Activated CD4-positive, alpha-beta T cell treated with anti-CD3 and anti-CD28 coated beads for 36 hours (primary cell): ENCODE measurements at regions not wholly inside any gene's neighbourhood (a gene's known extent, or its start where the extent isn't known, plus 50 kb on each side); places are given as distances from the start of the nearest gene placed in this dataset.

Experiments used
- ATAC-seq: fragments of 200-7000 bp; cut with Tn5 transposase; one replicate; pipeline ENCODE4 v1.10.0; 2021; ENCODE audit warnings: mild to moderate bottlenecking, moderate library complexity
- CTCF ChIA-PET: fragments of 350-600 bp; sonication (Branson Sonifier 250); formaldehyde crosslinking; loops from one replicate; lab custom pipeline; 2021; ENCODE audit warnings: antibody characterized with exemption; lab: Charles Lee
- POLR2A ChIA-PET: fragments of 350-600 bp; sonication (Branson Sonifier 250); formaldehyde crosslinking; loops from one replicate; lab custom pipeline; 2021; ENCODE audit warnings: antibody characterized with exemption, inconsistent platforms; lab: Charles Lee
- DNase-seq: peaks from one replicate; pipeline ENCODE4 v3.0.0-alpha.2; 2020
- H3K27ac Mint-ChIP-seq: one replicate; pipeline ENCODE4 v1.8.0; 2021; ENCODE audit warnings: mixed read lengths
- H3K27me3 Mint-ChIP-seq: one replicate; pipeline ENCODE4 v1.8.0; 2021; ENCODE audit warnings: mixed read lengths
- H3K36me3 Mint-ChIP-seq: one replicate; pipeline ENCODE4 v1.8.0; 2021; ENCODE audit warnings: low read depth, mixed read lengths
- H3K4me1 Mint-ChIP-seq: one replicate; pipeline ENCODE4 v1.8.0; 2021; ENCODE audit warnings: mixed read lengths
- H3K4me3 Mint-ChIP-seq: one replicate; pipeline ENCODE4 v1.8.0; 2021; ENCODE audit warnings: mild to moderate bottlenecking, moderate library complexity, mixed read lengths
- H3K9me3 Mint-ChIP-seq: one replicate; pipeline ENCODE4 v1.8.0; 2021; ENCODE audit warnings: low read depth, mixed read lengths
- intact Hi-C, 2 experiments: fragments of 100-400 bp; cut with DNase I in 1 of 2; cut with micrococcal nuclease in 1 of 2; formaldehyde crosslinking; loops; one replicate each; pipeline versions ENCODE4 v1.14.2 to v1.15.1; 2022 to 2024; cut with DNase I, micrococcal nuclease

GRCh38 chrX:120692319-120692718 is 62.5 kb upstream of the C1GALT1C1 start:
- Mint-ChIP-seq H3K27me3 (no peaks in the 10 kb centered on the region), H3K4me1 (peaks cover 34% of the 10 kb centered on the region), H3K4me3 (no peak overlapping the region), H3K9me3 (peaks cover under 1% of the 10 kb centered on the region), H3K36me3 (no peaks in the 10 kb centered on the region), H3K27ac (no peak overlapping the region)
- ATAC-seq: no peak
- ChIA-PET CTCF (no interaction called here), POLR2A (no interaction called here)
- DNase-seq: no peak
- intact Hi-C loops: no loop called here

GRCh38 chrX:120690941-120691340 is 61.1 kb upstream of the C1GALT1C1 start:
- ChIA-PET POLR2A (no interaction called here), CTCF (no interaction called here)
- H3K36me3 Mint-ChIP-seq: no peaks in the 10 kb centered on the region
- ATAC-seq (peak; percentile 57), DNase-seq (no peak)
- no peaks in the 10 kb centered on the region for H3K27me3 Mint-ChIP-seq
- no peak overlapping the region for H3K4me3 Mint-ChIP-seq
- no peaks in the 10 kb centered on the region for H3K9me3 Mint-ChIP-seq
- H3K27ac Mint-ChIP-seq: peak overlapping the region; percentile 42
- intact Hi-C loops: no loop called here
- peaks cover 25% of the 10 kb centered on the region for H3K4me1 Mint-ChIP-seq

- ChIA-PET CTCF (no interaction called here), POLR2A (no interaction called here)
- H3K27ac Mint-ChIP-seq: no peak overlapping the region
- H3K4me3 Mint-ChIP-seq: no peak overlapping the region
- no peaks in the 10 kb centered on the region for H3K36me3 Mint-ChIP-seq
- DNase-seq (no peak), ATAC-seq (no peak)
- H3K9me3 Mint-ChIP-seq: no peaks in the 10 kb centered on the region
- no peaks in the 10 kb centered on the region for H3K27me3 Mint-ChIP-seq
- peaks cover 24% of the 10 kb centered on the region for H3K4me1 Mint-ChIP-seq
- intact Hi-C loops: no loop called here
These were observed 60.5 kb upstream of the C1GALT1C1 start for GRCh38 chrX:120690344-120690743.

- Mint-ChIP-seq H3K4me1 (peaks cover 32% of the 10 kb centered on the region), H3K27ac (peak overlapping the region; percentile 40), H3K36me3 (peaks cover 10% of the 10 kb centered on the region), H3K9me3 (peaks cover 8% of the 10 kb centered on the region), H3K4me3 (no peak overlapping the region), H3K27me3 (no peaks in the 10 kb centered on the region)
- CTCF ChIA-PET: no interaction called here
- intact Hi-C loops: no loop called here
- ATAC-seq (no peak), DNase-seq (no peak)
- POLR2A ChIA-PET: no interaction called here
These were observed 50.2 kb upstream of the C1GALT1C1 start for GRCh38 chrX:120680090-120680489.
